ENCODE measurements at regions not wholly inside any gene's neighbourhood (a gene's known extent, or its start where the extent isn't known, plus 50 kb on each side); places are given as distances from the start of the nearest gene placed in this dataset.

- no peaks in the 10 kb centered on the region for H3K9me3 Mint-ChIP-seq
- H3K36me3 Mint-ChIP-seq, result no peaks in the 10 kb centered on the region
- DNase-seq, result no peak
- CTCF ChIA-PET, result no interaction called here
- no peak overlapping the region for H3K27ac Mint-ChIP-seq
- H3K4me1 Mint-ChIP-seq, result no peaks in the 10 kb centered on the region
- H3K27me3 Mint-ChIP-seq, result no peaks in the 10 kb centered on the region
- H3K4me3 Mint-ChIP-seq, result no peak overlapping the region
Observed at GRCh38 chr3:177571944-177572315, 374.6 kb upstream of the TBL1XR1 start.

GRCh38 chr3:177574222-177574856 lies 377.1 kb upstream of the TBL1XR1 start:
- Mint-ChIP-seq H3K4me1 (no peaks in the 10 kb centered on the region), H3K4me3 (no peak overlapping the region), H3K27ac (no peak overlapping the region), H3K36me3 (no peaks in the 10 kb centered on the region), H3K27me3 (peaks cover 3% of the 10 kb centered on the region), H3K9me3 (no peaks in the 10 kb centered on the region)
- no peak for DNase-seq
- CTCF ChIA-PET, result no interaction called here

GRCh38 chr3:177576746-177577145 lies 379.5 kb upstream of the TBL1XR1 start:
- no peak for DNase-seq
- Mint-ChIP-seq H3K27me3 (peaks cover 3% of the 10 kb centered on the region), H3K4me1 (no peaks in the 10 kb centered on the region), H3K4me3 (no peak overlapping the region), H3K36me3 (no peaks in the 10 kb centered on the region), H3K9me3 (no peaks in the 10 kb centered on the region), H3K27ac (no peak overlapping the region)
- CTCF ChIA-PET, result no interaction called here

- H3K27ac Mint-ChIP-seq, result no peak overlapping the region
- no peaks in the 10 kb centered on the region for H3K36me3 Mint-ChIP-seq
- no peak overlapping the region for H3K4me3 Mint-ChIP-seq
Observed at GRCh38 chr3:177578488-177578887, 381.2 kb upstream of the TBL1XR1 start.

GRCh38 chr3:177579419-177579818 lies 382.1 kb upstream of the TBL1XR1 start:
- H3K36me3 Mint-ChIP-seq, result no peaks in the 10 kb centered on the region
- H3K27me3 Mint-ChIP-seq, result peaks cover 6% of the 10 kb centered on the region
- peaks cover 3% of the 10 kb centered on the region for H3K9me3 Mint-ChIP-seq
- DNase-seq, result no peak
- H3K4me1 Mint-ChIP-seq, result no peaks in the 10 kb centered on the region
- no peak overlapping the region for H3K27ac Mint-ChIP-seq
- CTCF ChIA-PET, result no interaction called here
- no peak overlapping the region for H3K4me3 Mint-ChIP-seq

More at GRCh38 chr3:177578488-177578887, 381.2 kb upstream of the TBL1XR1 start:
- CTCF ChIA-PET, result no interaction called here
- Mint-ChIP-seq H3K9me3 (peaks cover 3% of the 10 kb centered on the region), H3K27me3 (peaks cover 6% of the 10 kb centered on the region), H3K4me1 (no peaks in the 10 kb centered on the region)
- no peak for DNase-seq

- Mint-ChIP-seq H3K27me3 (peaks cover 6% of the 10 kb centered on the region), H3K9me3 (peaks cover 3% of the 10 kb centered on the region), H3K27ac (no peak overlapping the region), H3K4me3 (no peak overlapping the region), H3K4me1 (no peaks in the 10 kb centered on the region), H3K36me3 (no peaks in the 10 kb centered on the region)
- DNase-seq, result no peak
- CTCF ChIA-PET, result interaction anchor here (0.7 kb wide), 1 partner anchor 24 kb away, joined by 3 read pairs; no protein-coding TSS in a partner anchor
Observed at GRCh38 chr3:177580437-177580836, 383.2 kb upstream of the TBL1XR1 start.

GRCh38 chr3:177585271-177585670 lies 388.0 kb upstream of the TBL1XR1 start:
- H3K4me1 Mint-ChIP-seq, result peaks cover 8% of the 10 kb centered on the region
- peaks cover 7% of the 10 kb centered on the region for H3K27me3 Mint-ChIP-seq
- H3K36me3 Mint-ChIP-seq, result no peaks in the 10 kb centered on the region
- H3K4me3 Mint-ChIP-seq, result no peak overlapping the region
- H3K27ac Mint-ChIP-seq, result no peak overlapping the region
- H3K9me3 Mint-ChIP-seq, result peaks cover 10% of the 10 kb centered on the region
- CTCF ChIA-PET, result no interaction called here
- no peak for DNase-seq

GRCh38 chr3:177589041-177589650 lies 391.9 kb upstream of the TBL1XR1 start:
- Mint-ChIP-seq H3K4me1 (peaks cover 29% of the 10 kb centered on the region), H3K27me3 (peaks cover 4% of the 10 kb centered on the region), H3K4me3 (no peak overlapping the region), H3K36me3 (no peaks in the 10 kb centered on the region), H3K9me3 (peaks cover 7% of the 10 kb centered on the region), H3K27ac (no peak overlapping the region)
- no peak for DNase-seq
- CTCF ChIA-PET, result interaction anchor here (0.5 to 0.6 kb wide), 2 partner anchors 335 to 481 kb away, joined by 4 to 7 read pairs; no protein-coding TSS in a partner anchor

GRCh38 chr3:177589911-177590381 lies 392.7 kb upstream of the TBL1XR1 start:
- no peak for DNase-seq
- H3K4me3 Mint-ChIP-seq, result no peak overlapping the region
- CTCF ChIA-PET, result no interaction called here
- H3K27me3 Mint-ChIP-seq, result peaks cover 4% of the 10 kb centered on the region
- peaks cover 35% of the 10 kb centered on the region for H3K4me1 Mint-ChIP-seq
- no peak overlapping the region for H3K27ac Mint-ChIP-seq
- H3K9me3 Mint-ChIP-seq, result peaks cover 7% of the 10 kb centered on the region
- no peaks in the 10 kb centered on the region for H3K36me3 Mint-ChIP-seq

GRCh38 chr3:177590826-177591225 lies 393.5 kb upstream of the TBL1XR1 start:
- Mint-ChIP-seq H3K9me3 (peaks cover 7% of the 10 kb centered on the region), H3K4me3 (no peak overlapping the region), H3K27ac (no peak overlapping the region), H3K4me1 (peaks cover 42% of the 10 kb centered on the region), H3K36me3 (peaks cover 4% of the 10 kb centered on the region), H3K27me3 (peaks cover 4% of the 10 kb centered on the region)
- DNase-seq, result no peak
- CTCF ChIA-PET, result no interaction called here

- Mint-ChIP-seq H3K4me1 (peaks cover 48% of the 10 kb centered on the region), H3K36me3 (peaks cover 4% of the 10 kb centered on the region), H3K27me3 (peaks cover 4% of the 10 kb centered on the region), H3K9me3 (peaks cover 7% of the 10 kb centered on the region), H3K4me3 (no peak overlapping the region), H3K27ac (peak overlapping the region; percentile 72)
- CTCF ChIA-PET, result interaction anchor here (1.5 kb wide), 1 partner anchor 186 kb away, joined by 3 read pairs; no protein-coding TSS in a partner anchor
- no peak for DNase-seq
Observed at GRCh38 chr3:177591379-177591778, 394.1 kb upstream of the TBL1XR1 start.

GRCh38 chr3:177594096-177594495 lies 396.8 kb upstream of the TBL1XR1 start:
- no peaks in the 10 kb centered on the region for H3K27me3 Mint-ChIP-seq
- H3K36me3 Mint-ChIP-seq, result peaks cover 7% of the 10 kb centered on the region
- no peak overlapping the region for H3K27ac Mint-ChIP-seq
- CTCF ChIA-PET, result no interaction called here
- DNase-seq, result no peak
- H3K9me3 Mint-ChIP-seq, result no peaks in the 10 kb centered on the region
- peaks cover 75% of the 10 kb centered on the region for H3K4me1 Mint-ChIP-seq
- H3K4me3 Mint-ChIP-seq, result no peak overlapping the region

- no peak for DNase-seq
- no peaks in the 10 kb centered on the region for H3K9me3 Mint-ChIP-seq
- peaks cover 10% of the 10 kb centered on the region for H3K36me3 Mint-ChIP-seq
- CTCF ChIA-PET, result no interaction called here
- no peak overlapping the region for H3K4me3 Mint-ChIP-seq
- H3K27ac Mint-ChIP-seq, result no peak overlapping the region
- H3K27me3 Mint-ChIP-seq, result no peaks in the 10 kb centered on the region
- peaks cover 76% of the 10 kb centered on the region for H3K4me1 Mint-ChIP-seq
Observed at GRCh38 chr3:177595530-177596188, 398.4 kb upstream of the TBL1XR1 start.

- no peak for DNase-seq
- no peaks in the 10 kb centered on the region for H3K27me3 Mint-ChIP-seq
- peaks cover 10% of the 10 kb centered on the region for H3K36me3 Mint-ChIP-seq
- no peak overlapping the region for H3K27ac Mint-ChIP-seq
- H3K9me3 Mint-ChIP-seq, result no peaks in the 10 kb centered on the region
- CTCF ChIA-PET, result interaction anchor here (0.5 kb wide), 1 partner anchor 172 kb away, joined by 3 read pairs; no protein-coding TSS in a partner anchor
- peaks cover 76% of the 10 kb centered on the region for H3K4me1 Mint-ChIP-seq
- no peak overlapping the region for H3K4me3 Mint-ChIP-seq
Observed at GRCh38 chr3:177596248-177596815, 399.1 kb upstream of the TBL1XR1 start.
